ENCODE measurements at regions not wholly inside any gene's neighbourhood (a gene's known extent, or its start where the extent isn't known, plus 50 kb on each side); places are given as distances from the start of the nearest gene placed in this dataset.

DNA sequence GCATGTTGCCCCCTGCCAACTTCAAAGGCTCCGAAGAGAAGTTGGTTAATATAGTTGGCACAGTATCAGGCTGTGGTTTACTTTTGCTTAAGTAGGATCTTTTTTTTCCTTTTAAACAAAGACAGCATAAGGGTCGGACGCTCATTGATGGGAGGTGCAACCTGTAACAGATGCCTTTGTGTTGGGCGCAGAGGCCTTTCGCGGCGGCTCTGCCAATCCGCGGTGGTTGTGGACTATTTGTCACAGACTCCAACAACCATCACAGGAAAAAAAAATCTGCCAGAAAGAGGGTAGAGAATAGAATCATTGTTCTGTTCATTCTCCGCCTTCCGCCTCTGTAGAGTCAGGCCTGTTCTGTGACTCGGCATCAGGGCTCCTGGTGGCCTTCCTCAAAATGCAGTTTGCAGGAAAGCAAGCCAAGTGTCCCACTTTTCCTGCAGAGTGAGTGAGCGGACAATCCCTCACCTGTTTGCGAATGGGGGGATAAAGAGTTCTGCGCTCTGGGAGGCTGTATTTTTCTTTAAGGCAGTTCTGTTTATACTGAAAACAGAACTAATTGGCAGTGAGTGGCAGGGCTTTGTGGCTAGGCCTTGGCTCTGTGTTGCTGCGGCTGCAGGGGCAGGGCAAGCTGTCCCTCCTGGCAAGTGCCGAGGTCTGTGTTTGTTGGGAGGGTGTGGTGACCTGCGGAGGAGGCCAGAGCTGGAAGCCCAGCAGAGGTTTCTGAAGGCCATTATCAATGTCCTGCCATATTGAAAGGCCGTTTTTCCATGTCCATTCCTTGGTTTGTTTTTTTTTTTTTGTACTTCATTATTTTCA is 83.0 kb upstream of the PIWIL1 start:
- peak in 45 of 56 donors; percentile 2 to 68 (median 39) for DNase-seq

DNA sequence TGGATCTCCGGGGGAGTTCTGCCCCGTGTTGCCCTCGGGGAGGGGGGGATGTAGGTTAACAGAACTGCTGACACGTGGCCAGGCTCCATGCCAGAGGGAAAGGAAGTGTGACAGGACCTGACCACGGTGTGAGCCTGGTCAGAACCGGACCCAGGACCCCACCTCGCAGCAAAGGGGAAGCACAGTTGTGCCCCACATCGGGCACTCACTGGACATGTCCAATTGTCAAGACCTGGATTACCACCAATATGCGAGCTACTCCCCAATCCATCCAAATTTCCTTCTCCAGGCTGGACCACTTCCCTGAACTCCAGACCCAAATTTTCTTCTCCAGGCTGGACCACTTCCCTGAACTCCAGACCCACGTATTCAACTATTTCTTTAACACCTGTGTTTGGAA is 78.8 kb upstream of the PIWIL1 start:
- DNase-seq: no peak

DNA sequence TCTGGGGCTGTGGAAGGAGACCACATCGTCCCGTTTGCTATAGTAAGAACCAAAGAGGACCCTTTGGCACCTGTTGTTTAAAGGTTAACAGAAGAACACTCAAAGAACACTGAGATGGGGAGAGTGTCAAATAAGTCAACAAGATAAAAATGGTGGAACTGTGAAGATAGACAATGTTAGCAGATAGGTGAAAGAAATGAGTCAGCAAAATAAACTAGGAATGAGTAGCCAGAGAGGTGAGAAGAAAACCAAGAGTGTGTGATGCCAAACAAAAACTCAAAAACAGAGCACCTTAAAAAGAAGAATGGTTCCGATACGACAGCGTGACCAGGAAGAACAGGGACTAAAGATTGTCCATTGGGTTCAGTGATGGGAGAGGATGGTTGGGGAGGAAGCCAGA is 74.7 kb upstream of the PIWIL1 start:
- DNase-seq: no peak

DNA sequence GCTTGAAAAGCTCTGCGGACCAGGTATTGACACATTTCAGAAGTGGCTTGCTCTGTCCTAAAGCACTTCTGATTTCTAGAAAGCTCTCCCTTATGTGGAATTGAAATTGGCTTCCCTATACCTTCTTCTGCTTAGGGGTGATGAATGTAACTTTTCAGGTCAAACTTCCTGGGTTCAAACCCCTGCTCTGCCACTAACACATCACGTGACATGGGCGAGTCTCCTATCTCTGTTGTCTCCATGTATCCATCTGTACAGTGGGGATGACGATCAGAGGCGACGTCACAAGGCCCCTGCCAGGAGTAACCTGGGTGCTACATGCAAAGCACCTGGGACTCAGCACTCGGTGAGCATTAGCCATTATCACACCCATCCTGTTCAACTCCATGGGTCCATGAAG is 73.7 kb upstream of the PIWIL1 start:
- DNase-seq: no peak

DNA sequence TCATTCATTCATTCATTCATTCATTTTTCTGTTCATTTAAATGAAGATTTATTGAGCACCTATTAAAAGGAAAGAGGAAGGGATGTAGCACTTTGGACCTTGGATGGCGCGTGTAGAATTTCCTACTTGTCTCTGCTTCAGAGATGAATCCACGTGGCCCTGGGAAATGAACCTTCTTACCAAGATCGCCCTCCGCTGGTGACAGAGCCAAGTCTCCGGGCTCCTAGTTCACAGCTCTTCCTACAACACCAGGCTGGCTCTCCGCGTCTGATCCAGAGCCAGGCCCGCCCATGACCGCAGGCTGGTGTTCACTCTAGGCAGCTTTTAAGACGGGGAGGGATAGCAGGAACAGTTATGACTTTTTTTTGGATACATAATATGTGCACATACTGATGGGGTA is 70.9 kb upstream of the PIWIL1 start:
- no peak for DNase-seq

DNA sequence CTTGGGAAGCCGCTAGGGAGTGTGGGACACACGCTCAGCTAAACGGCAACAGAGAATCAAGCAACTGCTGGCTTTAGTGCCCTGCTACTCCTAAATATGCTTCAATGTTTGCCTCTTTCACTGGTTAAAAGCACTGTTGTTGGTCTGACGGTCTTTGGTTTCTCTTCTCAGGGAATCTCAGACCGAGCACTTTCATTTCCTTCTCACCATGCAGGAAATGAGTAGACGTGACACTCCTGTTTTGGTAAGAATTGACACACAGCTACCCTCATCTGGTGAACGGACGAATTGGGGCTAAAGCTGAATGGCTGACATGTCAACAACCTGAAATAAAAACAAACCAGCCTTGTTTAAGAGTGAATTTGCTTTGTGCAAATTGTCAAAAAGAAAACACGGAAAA is 57.5 kb upstream of the PIWIL1 start:
- peak in 12 of 56 donors; percentile 1 to 31 (median 7) for DNase-seq

DNA sequence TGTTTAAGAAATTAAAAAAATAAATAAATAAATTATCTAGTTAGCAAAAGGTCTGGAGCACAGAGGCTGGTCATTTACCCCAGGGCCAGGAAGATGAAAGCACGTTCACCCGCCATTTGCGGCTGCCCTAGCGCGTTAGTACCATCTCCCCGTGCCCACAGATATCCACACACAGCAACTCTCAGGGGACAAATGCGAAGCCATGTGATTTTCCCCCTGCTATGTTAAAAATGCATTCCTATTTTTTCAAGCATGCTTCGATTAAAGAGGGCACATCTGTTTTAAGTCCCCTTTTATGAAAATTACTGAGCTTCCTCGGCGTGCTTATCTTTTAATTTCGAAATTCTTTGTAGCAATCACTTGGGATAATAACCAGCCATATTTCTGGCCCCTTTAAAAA is 56.9 kb upstream of the PIWIL1 start:
- peak in 1 of 56 donors; percentile 2 for DNase-seq

DNA sequence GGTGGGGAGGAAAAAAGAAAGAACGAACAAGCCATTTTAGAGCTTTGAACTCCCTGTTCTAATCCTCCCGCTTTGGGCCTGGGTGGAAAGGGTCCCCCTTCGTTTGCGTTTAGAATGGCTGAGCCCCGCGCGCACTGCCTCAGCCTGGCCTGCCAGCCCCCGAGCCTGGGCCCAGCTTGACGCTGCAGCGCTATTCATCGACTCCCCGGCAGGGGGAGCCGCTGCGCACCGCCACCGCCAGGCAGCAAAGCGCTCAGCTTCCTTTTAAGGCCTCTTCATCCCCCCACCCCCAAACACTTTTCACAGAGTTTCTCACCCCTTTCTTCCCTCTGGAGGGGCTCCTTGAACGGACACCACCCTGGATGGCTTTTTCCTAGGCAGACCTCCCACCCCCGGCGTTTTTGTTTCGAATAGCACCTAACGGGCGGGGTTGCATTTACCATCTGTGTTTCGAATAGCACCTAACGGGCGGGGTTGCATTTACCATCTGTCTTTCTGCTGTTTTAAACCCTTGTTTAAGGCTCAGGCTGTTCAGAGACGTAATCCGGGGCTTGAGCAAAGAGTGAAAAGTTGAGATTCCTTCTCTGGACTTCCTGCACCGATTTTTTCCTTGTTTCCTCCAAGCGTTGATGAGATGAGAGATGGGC is 56.4 kb upstream of the PIWIL1 start:
- peak in 16 of 56 donors; percentile 2 to 45 (median 14) for DNase-seq

DNA sequence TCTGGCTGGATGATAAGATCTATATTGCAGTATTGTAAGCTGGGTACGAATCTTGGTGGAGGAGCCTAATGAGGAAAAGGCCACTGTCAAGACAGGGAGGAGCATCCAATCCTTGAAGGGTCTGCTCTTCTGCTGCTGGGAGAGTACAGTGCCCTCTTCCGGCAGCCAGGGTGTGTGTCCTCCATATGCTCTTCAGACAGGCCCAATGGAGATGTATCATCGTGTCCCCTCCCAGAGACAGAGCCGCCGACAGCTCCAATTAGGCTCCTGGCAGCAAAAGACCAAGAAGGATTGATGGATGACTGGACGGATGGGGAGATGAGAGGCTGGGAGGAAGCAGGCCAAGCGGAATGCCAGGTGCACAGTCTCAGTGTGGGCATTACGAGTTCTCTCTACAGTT is 51.6 kb upstream of the PIWIL1 start:
- DNase-seq: no peak

DNA sequence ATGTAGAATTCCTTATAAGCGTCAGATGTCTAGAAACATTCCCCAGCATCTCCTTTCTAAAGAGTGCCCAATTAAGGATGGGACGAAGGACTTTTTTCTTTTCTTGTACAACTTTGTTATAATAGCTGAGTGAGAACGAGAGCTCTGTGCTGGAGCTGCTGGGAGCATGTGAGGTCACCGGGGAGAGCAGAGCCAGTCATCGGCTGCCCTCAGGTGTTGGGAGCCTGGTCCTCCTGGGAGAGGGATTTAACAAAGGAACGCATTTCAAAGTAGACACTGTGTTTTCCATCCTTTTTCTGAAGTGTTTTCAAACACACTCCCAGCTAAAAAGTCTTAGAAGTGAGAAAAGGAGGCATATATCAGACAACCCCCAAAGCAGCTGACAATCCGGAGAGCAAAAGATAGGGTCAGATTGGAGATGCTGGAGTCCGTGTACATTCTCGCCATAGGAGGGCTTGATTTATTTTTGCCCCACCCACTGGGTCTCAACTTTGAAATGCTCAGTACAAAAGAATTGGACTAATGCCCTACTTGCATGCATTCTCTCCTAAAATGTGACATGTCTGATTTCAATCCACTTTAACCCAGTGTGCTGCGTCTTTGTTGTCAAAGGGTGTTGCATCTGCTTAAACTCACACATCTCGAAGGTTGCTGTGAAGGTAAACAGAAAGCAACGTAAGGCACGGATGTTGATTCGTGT is 50.8 kb upstream of the PIWIL1 start:
- no peak for DNase-seq
